BE2C (cell line): ENCODE measurements at regions not wholly inside any gene's neighbourhood (a gene's known extent, or its start where the extent isn't known, plus 50 kb on each side); places are given as distances from the start of the nearest gene placed in this dataset.

Experiments
- DNase-seq: peaks from one replicate; pipeline ENCODE4 v3.0.0-alpha.2; 2020
- H3K27me3 ChIP-seq: fragments of 250-450 bp; sonication (Bioruptor Pico); 2 replicates; pipeline ENCODE4 v1.5.1; 2020; ENCODE audit warnings: mild to moderate bottlenecking
- H3K36me3 ChIP-seq: fragments of 250-450 bp; sonication (Bioruptor Pico); 2 replicates; pipeline ENCODE4 v1.5.1; 2020; ENCODE audit warnings: mild to moderate bottlenecking
- H3K4me1 ChIP-seq: fragments of 250-450 bp; sonication (Bioruptor Pico); 2 replicates; pipeline ENCODE4 v1.5.1; 2020
- H3K4me3 ChIP-seq: 2 replicates; pipeline ENCODE4 v1.5.1; 2011; ENCODE audit warnings: low read depth, low read length
- H3K9me3 ChIP-seq: fragments of 250-450 bp; sonication (Bioruptor Pico); 2 replicates; pipeline ENCODE4 v1.5.1; 2020
- CTCF ChIP-seq: IDR thresholded peaks from 2 replicates; pipeline ENCODE4 v1.5.1; 2012; ENCODE audit warnings: mild to moderate bottlenecking, low read depth, low read length

GRCh38 chrX:144849141-144849540 is 398.2 kb upstream of the SPANXN1 start:
- Histone ChIP-seq H3K4me1 (no peaks in the 10 kb centered on the region), H3K27me3 (no peaks in the 10 kb centered on the region)
- no peak for DNase-seq

GRCh38 chrX:144896323-144896722 is 351.0 kb upstream of the SPANXN1 start:
- no peak for DNase-seq
- H3K36me3 ChIP-seq: no peaks in the 10 kb centered on the region

More at GRCh38 chrX:144849141-144849540, 398.2 kb upstream of the SPANXN1 start:
- no peak for TF ChIP-seq CTCF
- Histone ChIP-seq H3K9me3 (no peaks in the 10 kb centered on the region), H3K36me3 (no peaks in the 10 kb centered on the region), H3K4me3 (no peak overlapping the region)

GRCh38 chrX:144901521-144901920 is 345.8 kb upstream of the SPANXN1 start:
- Histone ChIP-seq H3K27me3 (no peaks in the 10 kb centered on the region), H3K4me3 (no peak overlapping the region), H3K36me3 (no peaks in the 10 kb centered on the region), H3K9me3 (no peaks in the 10 kb centered on the region), H3K4me1 (no peaks in the 10 kb centered on the region)
- DNase-seq: no peak
- TF ChIP-seq CTCF: no peak

More at GRCh38 chrX:144896323-144896722, 351.0 kb upstream of the SPANXN1 start:
- Histone ChIP-seq H3K4me3 (no peak overlapping the region), H3K4me1 (no peaks in the 10 kb centered on the region), H3K9me3 (no peaks in the 10 kb centered on the region), H3K27me3 (no peaks in the 10 kb centered on the region)
- 0 out of 2 replicates have a peak, but pooled peaks have one; percentile 13 for TF ChIP-seq CTCF

DNA sequence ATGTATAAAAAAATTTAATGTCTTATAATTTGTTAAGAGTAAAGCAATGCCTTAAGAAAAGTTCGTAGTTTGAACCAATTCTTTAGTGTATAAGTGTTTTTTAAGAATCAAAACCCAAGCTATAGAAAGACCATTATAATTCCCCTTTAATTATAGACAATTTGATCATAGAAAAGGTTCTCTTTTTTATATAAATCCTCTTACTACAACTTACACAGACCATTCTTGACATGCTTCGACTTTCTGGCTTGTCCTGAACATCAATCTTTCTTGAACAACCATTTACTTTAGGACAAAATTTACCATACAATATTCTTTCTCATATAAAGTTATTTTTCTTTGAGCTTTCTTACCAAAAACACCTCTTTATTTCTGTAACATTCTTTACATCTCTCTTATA is 330.5 kb upstream of the SPANXN1 start:
- Histone ChIP-seq H3K4me3 (no peak overlapping the region), H3K27me3 (no peaks in the 10 kb centered on the region), H3K9me3 (no peaks in the 10 kb centered on the region), H3K4me1 (no peaks in the 10 kb centered on the region), H3K36me3 (no peaks in the 10 kb centered on the region)
- TF ChIP-seq CTCF: no peak
- DNase-seq: no peak

- Histone ChIP-seq H3K27me3 (no peaks in the 10 kb centered on the region), H3K36me3 (no peaks in the 10 kb centered on the region), H3K9me3 (no peaks in the 10 kb centered on the region), H3K4me3 (no peak overlapping the region), H3K4me1 (no peaks in the 10 kb centered on the region)
- TF ChIP-seq CTCF: no peak
- no peak for DNase-seq
Observed at GRCh38 chrX:144918936-144919335, 328.4 kb upstream of the SPANXN1 start.

DNA sequence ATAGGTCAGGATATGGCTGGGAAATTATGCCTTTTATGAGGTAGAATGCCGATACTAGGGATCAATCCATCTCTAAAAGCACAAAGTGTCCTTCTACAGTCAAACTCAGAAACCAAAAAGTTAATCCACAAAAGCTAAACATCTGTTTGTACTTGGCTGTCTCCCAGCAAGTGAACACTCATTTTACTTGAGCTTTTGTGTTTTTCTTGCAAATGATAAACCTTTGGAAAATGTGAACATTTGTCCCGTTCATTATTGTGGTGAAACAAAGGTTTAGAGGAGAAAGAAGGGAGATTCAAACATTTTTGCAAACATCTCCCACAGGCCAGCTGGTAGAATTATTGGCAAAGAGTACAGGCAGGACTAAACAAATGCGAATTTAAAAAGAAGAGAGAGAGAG is 300.6 kb upstream of the SPANXN1 start:
- H3K4me3 ChIP-seq: no peak overlapping the region
- no peaks in the 10 kb centered on the region for H3K4me1 ChIP-seq
- TF ChIP-seq CTCF: no peak
- H3K27me3 ChIP-seq: no peaks in the 10 kb centered on the region
- no peaks in the 10 kb centered on the region for H3K9me3 ChIP-seq
- no peak for DNase-seq
- no peaks in the 10 kb centered on the region for H3K36me3 ChIP-seq
